ENCODE measurements at regions not wholly inside any gene's neighbourhood (a gene's known extent, or its start where the extent isn't known, plus 50 kb on each side); places are given as distances from the start of the nearest gene placed in this dataset.

GRCh38 chr14:101462726-101463565, 98.3 kb upstream of the DIO3 start:
- DNase-seq (ENCODE audit: low read depth, low spot score) = no peak
- no peak overlapping the region for H3K4me3 ChIP-seq (ENCODE audit: low read length)

GRCh38 chr14:101463566-101464171, 97.6 kb upstream of the DIO3 start:
- no peak overlapping the region for H3K4me3 ChIP-seq (ENCODE audit: low read length)
- DNase-seq (ENCODE audit: low read depth, low spot score) = no peak

- H3K4me3 ChIP-seq (ENCODE audit: low read length) = no peak overlapping the region
- DNase-seq (ENCODE audit: low read depth, low spot score) = no peak
These were observed 96.8 kb upstream of the DIO3 start for GRCh38 chr14:101464310-101464983.

GRCh38 chr14:101464984-101465794, 96.1 kb upstream of the DIO3 start:
- H3K4me3 ChIP-seq (ENCODE audit: low read length) = no peak overlapping the region
- DNase-seq (ENCODE audit: low read depth, low spot score) = no peak

- no peak overlapping the region for H3K4me3 ChIP-seq (ENCODE audit: low read length)
- no peak for DNase-seq (ENCODE audit: low read depth, low spot score)
These were observed 95.4 kb upstream of the DIO3 start for GRCh38 chr14:101465795-101466448.

- no peak for DNase-seq (ENCODE audit: low read depth, low spot score)
- no peak overlapping the region for H3K4me3 ChIP-seq (ENCODE audit: low read length)
These were observed 94.7 kb upstream of the DIO3 start for GRCh38 chr14:101466456-101467180.

- H3K4me3 ChIP-seq (ENCODE audit: low read length) = no peak overlapping the region
- no peak for DNase-seq (ENCODE audit: low read depth, low spot score)
These were observed 93.9 kb upstream of the DIO3 start for GRCh38 chr14:101467181-101467926.

- DNase-seq (ENCODE audit: low read depth, low spot score) = no peak
- H3K4me3 ChIP-seq (ENCODE audit: low read length) = no peak overlapping the region
These were observed 91.7 kb upstream of the DIO3 start for GRCh38 chr14:101469382-101470247.

GRCh38 chr14:101470266-101470665, 91.0 kb upstream of the DIO3 start:
- no peak overlapping the region for H3K4me3 ChIP-seq (ENCODE audit: low read length)
- DNase-seq (ENCODE audit: low read depth, low spot score) = no peak

- no peak overlapping the region for H3K4me3 ChIP-seq (ENCODE audit: low read length)
- no peak for DNase-seq (ENCODE audit: low read depth, low spot score)
These were observed 89.4 kb upstream of the DIO3 start for GRCh38 chr14:101471723-101472517.

GRCh38 chr14:101472518-101472849, 88.8 kb upstream of the DIO3 start:
- no peak for DNase-seq (ENCODE audit: low read depth, low spot score)
- H3K4me3 ChIP-seq (ENCODE audit: low read length) = no peak overlapping the region

- DNase-seq (ENCODE audit: low read depth, low spot score) = no peak
These were observed 88.1 kb upstream of the DIO3 start for GRCh38 chr14:101473045-101473729.

GRCh38 chr14:101473795-101474562, 87.3 kb upstream of the DIO3 start:
- DNase-seq (ENCODE audit: low read depth, low spot score) = no peak
- H3K4me3 ChIP-seq (ENCODE audit: low read length) = no peak overlapping the region

More at GRCh38 chr14:101473045-101473729, 88.1 kb upstream of the DIO3 start:
- H3K4me3 ChIP-seq (ENCODE audit: low read length) = no peak overlapping the region

GRCh38 chr14:101474563-101475455, 86.5 kb upstream of the DIO3 start:
- DNase-seq (ENCODE audit: low read depth, low spot score) = no peak
- H3K4me3 ChIP-seq (ENCODE audit: low read length) = no peak overlapping the region
